ENCODE measurements at regions not wholly inside any gene's neighbourhood (a gene's known extent, or its start where the extent isn't known, plus 50 kb on each side); places are given as distances from the start of the nearest gene placed in this dataset.

DNA sequence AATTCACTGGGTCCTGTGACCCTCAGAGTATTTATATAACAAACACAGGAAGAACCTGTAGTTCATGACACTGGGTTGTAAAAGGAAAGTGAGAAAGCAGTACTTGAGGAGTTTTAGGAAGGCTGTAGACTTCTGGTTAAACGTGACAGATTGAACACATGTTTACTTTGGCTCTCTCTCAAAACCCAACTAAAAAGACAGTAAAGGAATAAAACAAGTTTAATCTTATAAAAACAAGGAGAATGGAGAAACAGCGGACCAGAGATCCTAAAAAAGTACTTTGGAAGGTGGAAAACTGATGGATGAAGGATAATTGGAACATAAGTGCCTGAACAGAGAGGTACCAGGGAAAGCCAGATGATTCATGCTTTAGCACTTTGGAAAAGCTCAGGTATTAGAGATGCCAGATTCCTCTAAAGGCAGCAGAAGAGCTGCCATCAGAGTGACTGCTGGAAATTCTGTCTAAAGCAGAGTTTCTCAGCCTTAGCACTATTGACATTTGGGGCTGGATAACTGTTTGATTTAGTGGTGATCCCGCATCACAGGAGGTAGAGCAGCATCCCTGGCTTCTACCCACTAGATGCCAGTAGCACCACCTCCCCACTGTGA lies 182.9 kb upstream of the RORA start:
- TF ChIP-seq, protein P1, sequence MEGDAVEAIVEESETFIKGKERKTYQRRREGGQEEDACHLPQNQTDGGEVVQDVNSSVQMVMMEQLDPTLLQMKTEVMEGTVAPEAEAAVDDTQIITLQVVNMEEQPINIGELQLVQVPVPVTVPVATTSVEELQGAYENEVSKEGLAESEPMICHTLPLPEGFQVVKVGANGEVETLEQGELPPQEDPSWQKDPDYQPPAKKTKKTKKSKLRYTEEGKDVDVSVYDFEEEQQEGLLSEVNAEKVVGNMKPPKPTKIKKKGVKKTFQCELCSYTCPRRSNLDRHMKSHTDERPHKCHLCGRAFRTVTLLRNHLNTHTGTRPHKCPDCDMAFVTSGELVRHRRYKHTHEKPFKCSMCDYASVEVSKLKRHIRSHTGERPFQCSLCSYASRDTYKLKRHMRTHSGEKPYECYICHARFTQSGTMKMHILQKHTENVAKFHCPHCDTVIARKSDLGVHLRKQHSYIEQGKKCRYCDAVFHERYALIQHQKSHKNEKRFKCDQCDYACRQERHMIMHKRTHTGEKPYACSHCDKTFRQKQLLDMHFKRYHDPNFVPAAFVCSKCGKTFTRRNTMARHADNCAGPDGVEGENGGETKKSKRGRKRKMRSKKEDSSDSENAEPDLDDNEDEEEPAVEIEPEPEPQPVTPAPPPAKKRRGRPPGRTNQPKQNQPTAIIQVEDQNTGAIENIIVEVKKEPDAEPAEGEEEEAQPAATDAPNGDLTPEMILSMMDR (conservative IDR thresholded peaks at IDR 0.05; ENCODE audit: low read depth, low read length) = no peak
- no peak for TF ChIP-seq POLR2A (IDR thresholded peaks at IDR 0.05; ENCODE audit: low read depth, low read length)
- TF ChIP-seq, protein P2, sequence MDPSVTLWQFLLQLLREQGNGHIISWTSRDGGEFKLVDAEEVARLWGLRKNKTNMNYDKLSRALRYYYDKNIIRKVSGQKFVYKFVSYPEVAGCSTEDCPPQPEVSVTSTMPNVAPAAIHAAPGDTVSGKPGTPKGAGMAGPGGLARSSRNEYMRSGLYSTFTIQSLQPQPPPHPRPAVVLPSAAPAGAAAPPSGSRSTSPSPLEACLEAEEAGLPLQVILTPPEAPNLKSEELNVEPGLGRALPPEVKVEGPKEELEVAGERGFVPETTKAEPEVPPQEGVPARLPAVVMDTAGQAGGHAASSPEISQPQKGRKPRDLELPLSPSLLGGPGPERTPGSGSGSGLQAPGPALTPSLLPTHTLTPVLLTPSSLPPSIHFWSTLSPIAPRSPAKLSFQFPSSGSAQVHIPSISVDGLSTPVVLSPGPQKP (IDR thresholded peaks at IDR 0.05; ENCODE audit: borderline replicate concordance, low read depth, low read length) = no peak
- TF ChIP-seq RAD21 (IDR thresholded peaks at IDR 0.05; ENCODE audit: low read length) = no peak
- no peak for TF ChIP-seq MAZ (IDR thresholded peaks at IDR 0.05; ENCODE audit: borderline replicate concordance, low read depth, low read length)
- TF ChIP-seq BHLHE40 (IDR thresholded peaks at IDR 0.05; ENCODE audit: low read depth, low read length) = no peak
- no peak for TF ChIP-seq MXI1 (IDR thresholded peaks at IDR 0.05; ENCODE audit: borderline replicate concordance, low read depth, low read length)
- no peak for TF ChIP-seq USF2 (IDR thresholded peaks at IDR 0.05; ENCODE audit: low read depth, low read length)
- TF ChIP-seq CEBPB (IDR thresholded peaks at IDR 0.05; ENCODE audit: low read depth, low read length) = no peak
- no peak for TF ChIP-seq RFX5 (IDR thresholded peaks at IDR 0.05; ENCODE audit: low read depth, low read length)
- no peak for TF ChIP-seq MAFK (IDR thresholded peaks at IDR 0.05; ENCODE audit: low read depth, low read length)
- TF ChIP-seq RCOR1 (IDR thresholded peaks at IDR 0.05; ENCODE audit: insufficient replicate concordance, low read length) = no peak
- TF ChIP-seq SMC3 (IDR thresholded peaks at IDR 0.05; ENCODE audit: low read depth, low read length) = no peak
